Hippocampal formation (tissue), 2 donors: ENCODE measurements at regions not wholly inside any gene's neighbourhood (a gene's known extent, or its start where the extent isn't known, plus 50 kb on each side); places are given as distances from the start of the nearest gene placed in this dataset.

Experiments used
- DNase-seq, 2 donors: peaks; one replicate each; lab custom pipeline; 2025; lab: John Stamatoyannopoulos, UW

GRCh38 chr14:86513564-86513963, 983.6 kb downstream of the FLRT2 start:
- DNase-seq = no peak

DNA sequence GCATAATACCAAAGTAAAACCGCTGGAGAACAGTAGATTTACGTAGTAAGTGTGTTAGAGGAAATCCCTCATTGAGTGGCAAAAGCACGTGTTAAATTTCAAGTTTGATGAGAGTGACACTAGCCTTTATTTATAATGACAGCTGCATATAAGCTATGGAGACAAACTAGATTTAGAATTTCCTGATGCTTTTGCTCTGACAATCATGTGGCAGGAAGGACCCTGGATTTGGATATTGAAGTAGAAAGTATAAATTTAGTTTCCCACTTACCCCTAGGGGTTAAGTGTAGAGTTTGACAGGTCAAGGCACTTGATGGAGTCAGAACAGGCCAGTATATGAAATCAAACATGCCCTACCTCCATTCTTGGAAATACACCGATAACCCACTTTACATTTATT, 983.1 kb downstream of the FLRT2 start:
- no peak for DNase-seq

DNA sequence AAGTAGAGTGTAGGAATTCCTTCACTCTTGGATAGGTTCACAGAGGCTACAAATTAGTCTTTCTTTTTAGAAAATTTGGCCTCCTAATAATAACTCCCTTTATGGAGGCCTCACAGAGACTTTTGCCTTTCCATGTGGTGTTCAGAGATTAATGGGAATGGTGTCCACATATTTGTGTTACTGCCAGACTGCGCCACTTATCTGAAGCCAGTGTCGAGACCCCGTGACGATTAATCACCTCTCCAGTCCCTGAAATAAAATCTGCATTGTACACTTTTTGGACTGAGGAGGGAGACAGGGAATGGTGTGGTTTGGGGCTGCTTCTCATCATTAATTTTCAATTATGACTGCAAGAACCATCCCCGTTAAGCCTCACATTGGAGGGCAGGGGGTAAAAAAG, 980.5 kb downstream of the FLRT2 start:
- no peak for DNase-seq

DNA sequence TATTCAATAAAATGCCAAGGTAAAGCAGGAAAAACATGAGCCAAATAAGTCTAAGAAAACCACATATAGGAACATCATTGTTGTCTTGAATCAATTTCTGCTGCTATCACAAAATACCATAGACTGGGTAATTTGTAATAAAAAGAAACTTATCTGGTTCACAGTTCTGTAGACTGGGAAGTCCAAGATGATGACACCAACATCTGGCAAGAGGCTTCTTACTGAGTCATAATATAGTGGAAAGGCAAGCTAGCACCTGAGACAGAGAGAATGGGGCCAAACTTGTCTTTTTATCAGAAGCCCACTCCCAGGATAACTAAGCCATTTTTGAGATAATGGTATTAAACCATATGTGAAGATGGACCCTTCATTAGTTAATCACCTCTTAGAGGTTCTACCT, 975.9 kb downstream of the FLRT2 start:
- DNase-seq = no peak

GRCh38 chr14:86501611-86502010, 971.7 kb downstream of the FLRT2 start:
- no peak for DNase-seq

GRCh38 chr14:86491743-86492142, 961.8 kb downstream of the FLRT2 start:
- no peak for DNase-seq

- DNase-seq = no peak
Measured at GRCh38 chr14:86481104-86481503, 951.2 kb downstream of the FLRT2 start.

GRCh38 chr14:86464341-86464740, 934.4 kb downstream of the FLRT2 start:
- peak in 1 of 2 donors; percentile 2 for DNase-seq

DNA sequence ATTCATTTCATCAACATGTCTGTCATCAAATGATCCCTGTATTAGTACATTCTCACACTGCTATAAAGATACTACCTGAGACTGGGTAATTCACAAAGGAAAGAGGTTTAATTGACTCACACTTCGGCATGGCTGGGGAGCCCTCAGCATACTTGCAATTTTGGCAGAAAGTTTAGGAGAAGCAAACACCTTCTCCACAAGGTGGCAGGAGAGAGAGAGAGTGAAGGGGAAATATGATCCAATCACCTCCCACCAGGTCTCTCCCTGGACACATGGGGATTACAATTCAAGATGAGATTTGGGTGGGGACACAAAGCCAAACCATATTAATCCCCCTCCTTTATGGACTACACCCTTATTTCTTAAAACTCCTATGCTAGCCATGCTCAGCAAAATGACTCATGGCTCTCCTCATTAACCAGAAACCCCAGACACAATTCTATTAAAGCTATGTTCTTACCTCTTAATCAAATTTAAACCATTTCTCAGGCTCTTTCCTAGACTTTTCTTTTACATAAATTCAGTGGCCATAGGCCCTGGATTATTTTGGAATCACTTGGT, 932.3 kb downstream of the FLRT2 start:
- no peak for DNase-seq

DNA sequence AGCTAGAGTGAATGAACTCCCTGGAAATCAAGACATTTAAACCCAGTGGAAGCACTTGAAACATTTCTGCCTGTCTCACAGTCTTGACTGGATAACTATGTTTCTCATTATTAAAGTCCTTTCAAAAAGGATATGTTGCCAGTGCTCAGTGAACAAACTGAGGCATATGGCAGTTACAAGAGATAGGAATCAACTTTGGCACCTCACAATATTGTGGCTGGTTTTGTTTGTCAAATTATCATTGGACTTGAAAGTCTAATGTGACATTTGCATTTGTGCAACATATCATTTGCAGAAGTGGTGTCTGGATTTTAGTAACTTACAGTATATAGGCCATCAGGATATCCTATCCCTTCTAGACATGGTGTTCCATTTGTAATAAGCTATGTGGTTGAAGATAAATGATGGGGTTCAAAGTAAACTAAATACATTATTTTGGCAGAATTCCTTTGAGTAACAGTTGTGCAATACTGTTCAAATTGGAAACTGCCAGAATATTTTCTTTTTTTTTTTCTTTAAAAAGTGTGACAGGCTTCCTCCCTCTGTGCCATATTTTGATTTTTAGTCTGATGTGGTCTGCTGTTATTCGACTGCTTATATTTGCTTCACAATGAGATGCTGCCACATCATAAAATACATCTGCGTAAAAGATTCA, 927.7 kb downstream of the FLRT2 start:
- DNase-seq = no peak

- DNase-seq = no peak
Measured at GRCh38 chr14:86450085-86450484, 920.1 kb downstream of the FLRT2 start.

DNA sequence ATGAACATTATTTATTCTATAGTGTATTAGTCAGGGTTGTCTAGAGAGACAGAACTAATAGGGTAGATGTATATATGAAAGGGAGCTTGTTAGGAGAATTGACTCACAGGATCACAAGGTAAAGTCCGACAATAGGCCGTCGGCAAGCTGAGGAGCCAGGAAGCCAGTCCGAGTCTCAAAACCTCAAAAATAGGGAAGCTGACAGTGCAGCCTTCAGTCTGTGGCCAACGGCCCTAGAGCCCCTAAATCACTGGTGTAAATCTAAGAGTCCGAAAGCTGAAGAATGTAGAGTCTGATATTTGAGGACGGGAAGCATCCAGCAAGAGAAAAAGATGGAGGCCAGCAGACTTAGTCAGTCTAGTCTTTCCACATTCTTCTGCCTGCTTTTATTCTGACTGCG, 912.2 kb downstream of the FLRT2 start:
- DNase-seq = no peak

GRCh38 chr14:86430853-86431252, 900.9 kb downstream of the FLRT2 start:
- no peak for DNase-seq

DNA sequence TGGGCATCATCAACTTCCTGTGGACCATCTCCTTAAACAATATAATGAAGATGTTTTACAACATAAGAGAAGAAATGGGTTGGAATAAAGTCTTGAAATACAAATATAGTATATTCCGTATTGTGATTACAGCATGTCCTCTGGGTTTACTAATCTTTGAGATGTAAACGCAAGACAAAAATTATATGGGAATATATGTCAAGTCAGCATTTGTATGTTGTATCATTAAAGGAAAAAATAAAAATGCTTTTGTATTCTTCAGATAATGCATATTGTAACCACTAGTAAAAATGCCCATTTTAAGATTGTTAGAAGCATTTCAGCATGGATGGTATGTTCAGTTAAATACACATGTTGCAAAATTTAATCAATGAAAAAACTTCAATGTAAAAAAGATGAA, 893.3 kb downstream of the FLRT2 start:
- DNase-seq = no peak

- DNase-seq = no peak
Measured at GRCh38 chr14:86420131-86420530, 890.2 kb downstream of the FLRT2 start.

- DNase-seq = no peak
Measured at GRCh38 chr14:86414146-86414545, 884.2 kb downstream of the FLRT2 start.

- no peak for DNase-seq
Measured at GRCh38 chr14:86404989-86405649, 875.2 kb downstream of the FLRT2 start.

- DNase-seq = no peak
Measured at GRCh38 chr14:86404425-86404824, 874.5 kb downstream of the FLRT2 start.

- DNase-seq = no peak
Measured at GRCh38 chr14:86402545-86402944, 872.6 kb downstream of the FLRT2 start.

DNA sequence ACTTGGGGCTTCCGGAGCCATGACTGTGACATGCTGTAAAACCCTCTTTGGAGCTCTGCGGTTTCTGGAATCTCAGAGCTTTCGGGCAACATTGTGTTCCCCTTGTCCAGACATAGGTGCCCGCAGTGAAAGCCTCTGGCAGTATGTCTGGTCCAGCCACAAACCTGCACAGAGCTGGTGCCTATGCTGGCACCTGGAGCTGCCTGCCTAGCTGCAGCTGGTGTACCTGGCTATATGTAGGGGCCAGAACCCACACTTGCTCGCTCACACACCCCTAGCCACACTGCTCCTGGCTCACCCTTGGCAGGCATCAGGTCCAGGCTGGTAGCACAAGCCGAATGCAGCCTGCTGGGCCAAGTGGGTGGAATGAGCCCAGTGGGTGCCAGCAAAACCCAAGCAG, 861.1 kb downstream of the FLRT2 start:
- DNase-seq = no peak

DNA sequence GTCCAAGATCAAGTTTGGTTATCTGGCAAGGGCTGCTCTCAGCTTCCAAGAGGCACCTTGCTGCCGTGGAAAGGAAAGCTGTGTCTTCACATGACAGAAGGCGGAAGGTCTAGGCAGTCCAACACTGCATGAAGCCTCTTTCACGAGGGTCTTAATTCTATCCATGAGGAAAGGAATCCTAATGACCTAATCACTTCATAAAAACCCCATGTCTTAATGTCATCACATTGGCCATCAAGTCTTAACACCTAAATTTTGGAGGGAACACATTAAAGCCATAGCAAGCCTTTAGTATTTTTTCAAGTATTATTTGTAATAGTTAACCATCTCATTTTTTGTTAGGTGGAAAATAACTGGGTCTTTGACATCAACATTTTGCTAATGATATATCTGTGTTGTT, 858.3 kb downstream of the FLRT2 start:
- DNase-seq = no peak

GRCh38 chr14:86373886-86374285, 843.9 kb downstream of the FLRT2 start:
- no peak for DNase-seq

DNA sequence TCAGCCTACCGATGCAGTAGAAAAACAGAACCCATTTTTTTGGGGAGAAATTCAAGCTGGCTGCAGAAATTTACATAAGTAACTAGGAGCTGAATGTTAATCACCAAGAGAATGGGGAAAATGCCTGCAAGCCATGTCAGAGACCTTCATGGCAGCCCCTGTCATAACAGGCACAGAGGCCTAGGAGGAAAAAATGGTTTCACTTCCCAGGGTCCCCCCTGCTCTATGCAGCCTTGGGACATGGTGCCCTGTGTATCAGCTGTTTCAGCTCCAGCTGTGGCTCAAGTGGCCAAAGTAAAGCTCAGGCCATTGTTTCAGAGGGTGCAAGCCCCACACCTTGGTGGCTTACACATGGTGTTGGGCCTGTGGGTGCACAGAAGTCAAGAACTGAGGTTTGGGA, 842.5 kb downstream of the FLRT2 start:
- no peak for DNase-seq

- DNase-seq = no peak
Measured at GRCh38 chr14:86364634-86365033, 834.7 kb downstream of the FLRT2 start.
